Cardiac muscle cell (in vitro differentiated cells and primary cell): ENCODE measurements at regions not wholly inside any gene's neighbourhood (a gene's known extent, or its start where the extent isn't known, plus 50 kb on each side); places are given as distances from the start of the nearest gene placed in this dataset.
A peak's percentile ranks its signal among the peaks of the same experiment; 100 is the strongest.

ENCODE experiments used
- DNase-seq, 2 donors: peaks; one replicate each; pipeline versions ENCODE4 v3.0.0 to v3.0.0-alpha.2; 2010 to 2017; ENCODE audit warnings: low read depth in 1 of 2, low spot score in 1 of 2
- H3K27ac ChIP-seq: fragments of 200-600 bp; sonication (generic); 2 replicates; pipeline ENCODE4 v1.5.1; 2016
- H3K27me3 ChIP-seq: fragments of 200-600 bp; sonication (generic); 2 replicates; pipeline ENCODE4 v1.6.0; 2016; ENCODE audit warnings: control low read depth
- H3K36me3 ChIP-seq: fragments of 200-600 bp; sonication (generic); 2 replicates; pipeline ENCODE4 v1.5.1; 2016; ENCODE audit warnings: control low read depth
- H3K4me1 ChIP-seq: fragments of 200-600 bp; sonication (generic); 2 replicates; pipeline ENCODE4 v1.8.1; 2017; ENCODE audit warnings: low read depth, mild to moderate bottlenecking, mixed run types
- H3K4me3 ChIP-seq: fragments of 200-600 bp; sonication (generic); 2 replicates; pipeline ENCODE4 v1.5.1; 2016; ENCODE audit warnings: mild to moderate bottlenecking
- H3K9me3 ChIP-seq: fragments of 200-600 bp; sonication (generic); 2 replicates; pipeline ENCODE4 v1.5.1; 2017; ENCODE audit warnings: low read depth, mild to moderate bottlenecking, control low read depth
- TF ChIP-seq, protein P1 (sequence below): IDR thresholded peaks from 2 replicates; pipeline ENCODE4 v1.5.1; 2012; ENCODE audit warnings: low read depth, mild to moderate bottlenecking, low read length

DNA sequence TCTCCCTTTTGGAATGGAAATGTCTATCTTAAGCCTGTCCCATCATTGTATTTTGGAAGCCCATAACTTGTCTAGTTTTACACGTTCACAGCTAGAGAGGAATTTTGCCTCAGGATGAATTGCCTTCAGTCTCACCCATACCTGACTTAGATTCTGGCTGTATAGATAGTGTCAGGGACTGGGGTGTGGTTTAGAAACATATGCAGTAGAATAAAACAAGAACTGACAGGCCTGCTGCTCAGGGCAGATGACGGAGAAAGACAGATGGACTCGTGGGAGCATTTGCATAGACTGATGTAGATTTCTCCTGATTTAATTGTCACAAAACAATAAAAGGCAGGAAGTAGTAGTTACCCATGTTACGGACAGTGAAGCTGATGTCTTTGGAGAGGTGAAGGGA lies 166.7 kb downstream of the UCK2 start:
- no peaks in the 10 kb centered on the region for H3K36me3 ChIP-seq
- no peak overlapping the region for H3K4me3 ChIP-seq
- TF ChIP-seq, protein P1, sequence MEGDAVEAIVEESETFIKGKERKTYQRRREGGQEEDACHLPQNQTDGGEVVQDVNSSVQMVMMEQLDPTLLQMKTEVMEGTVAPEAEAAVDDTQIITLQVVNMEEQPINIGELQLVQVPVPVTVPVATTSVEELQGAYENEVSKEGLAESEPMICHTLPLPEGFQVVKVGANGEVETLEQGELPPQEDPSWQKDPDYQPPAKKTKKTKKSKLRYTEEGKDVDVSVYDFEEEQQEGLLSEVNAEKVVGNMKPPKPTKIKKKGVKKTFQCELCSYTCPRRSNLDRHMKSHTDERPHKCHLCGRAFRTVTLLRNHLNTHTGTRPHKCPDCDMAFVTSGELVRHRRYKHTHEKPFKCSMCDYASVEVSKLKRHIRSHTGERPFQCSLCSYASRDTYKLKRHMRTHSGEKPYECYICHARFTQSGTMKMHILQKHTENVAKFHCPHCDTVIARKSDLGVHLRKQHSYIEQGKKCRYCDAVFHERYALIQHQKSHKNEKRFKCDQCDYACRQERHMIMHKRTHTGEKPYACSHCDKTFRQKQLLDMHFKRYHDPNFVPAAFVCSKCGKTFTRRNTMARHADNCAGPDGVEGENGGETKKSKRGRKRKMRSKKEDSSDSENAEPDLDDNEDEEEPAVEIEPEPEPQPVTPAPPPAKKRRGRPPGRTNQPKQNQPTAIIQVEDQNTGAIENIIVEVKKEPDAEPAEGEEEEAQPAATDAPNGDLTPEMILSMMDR: no peak
- DNase-seq: no peak
- H3K27me3 ChIP-seq: no peaks in the 10 kb centered on the region
- H3K4me1 ChIP-seq: no peaks in the 10 kb centered on the region
- H3K9me3 ChIP-seq: no peaks in the 10 kb centered on the region
- H3K27ac ChIP-seq: no peak overlapping the region

DNA sequence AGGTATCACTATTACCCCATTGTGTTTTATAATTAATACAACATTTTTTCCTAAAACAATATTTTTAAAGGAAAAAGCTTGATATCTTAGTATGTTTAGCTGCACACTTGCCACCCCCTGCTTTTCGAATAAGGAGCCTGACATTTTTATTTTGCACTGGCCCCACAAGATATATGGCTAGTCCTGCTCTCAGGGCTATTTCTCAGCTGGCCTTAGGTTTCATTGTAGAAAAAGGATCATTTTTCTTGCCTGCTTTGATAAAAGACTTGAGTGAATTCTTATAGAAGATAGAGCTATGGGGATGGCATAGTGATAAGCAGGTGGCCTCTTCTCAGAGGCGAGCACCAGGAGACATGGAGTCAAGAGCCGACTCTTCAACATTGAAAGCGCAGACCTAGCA lies 167.0 kb downstream of the FAM78B start:
- Histone ChIP-seq H3K4me3 (no peak overlapping the region), H3K27ac (no peak overlapping the region), H3K36me3 (no peaks in the 10 kb centered on the region), H3K4me1 (no peaks in the 10 kb centered on the region), H3K27me3 (no peaks in the 10 kb centered on the region), H3K9me3 (no peaks in the 10 kb centered on the region)
- TF ChIP-seq, protein P1: no peak
- no peak for DNase-seq

DNA sequence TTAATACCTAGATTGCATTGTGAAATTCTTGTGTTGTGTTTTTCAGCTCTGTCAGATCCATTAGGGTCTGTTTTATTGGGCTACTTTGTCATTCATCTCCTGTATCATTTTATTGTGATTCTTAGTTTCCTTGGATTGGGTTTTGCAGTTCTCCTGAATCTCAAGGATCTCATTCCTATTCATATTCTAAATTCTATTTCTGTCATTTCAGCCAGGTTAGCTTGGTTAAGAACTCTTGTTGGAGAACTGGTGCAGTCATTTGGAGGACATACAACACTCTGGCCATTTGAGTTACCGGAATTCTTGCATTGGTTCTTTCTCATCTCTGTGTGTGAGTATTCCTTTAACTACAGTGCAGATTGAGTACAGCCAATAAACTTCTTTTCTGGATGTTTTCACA lies 159.6 kb downstream of the FAM78B start:
- no peak for DNase-seq
- TF ChIP-seq, protein P1: no peak
- peaks cover 2% of the 10 kb centered on the region for H3K27me3 ChIP-seq
- H3K4me1 ChIP-seq: no peaks in the 10 kb centered on the region
- no peak overlapping the region for H3K4me3 ChIP-seq
- H3K36me3 ChIP-seq: no peaks in the 10 kb centered on the region
- H3K9me3 ChIP-seq: no peaks in the 10 kb centered on the region
- no peak overlapping the region for H3K27ac ChIP-seq

DNA sequence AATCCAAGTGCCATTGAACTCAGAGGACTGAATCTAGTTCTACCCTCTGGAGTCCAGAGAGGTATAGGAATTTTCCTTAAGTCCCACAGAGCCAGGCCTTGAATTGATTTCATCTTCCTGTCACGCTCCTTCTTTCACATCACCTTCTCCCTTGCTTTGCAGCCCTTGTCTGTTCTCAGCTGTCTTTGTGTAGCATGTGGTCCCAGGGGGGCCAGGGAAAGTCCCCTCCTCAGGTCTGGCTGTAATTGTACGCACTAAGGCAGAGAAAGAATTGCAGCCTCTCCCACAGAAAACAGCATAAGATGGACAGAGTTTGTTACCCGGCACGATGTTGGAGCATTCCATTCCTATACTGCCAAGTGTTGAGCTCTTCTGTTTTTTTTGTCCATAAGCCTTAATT lies 153.6 kb downstream of the FAM78B start:
- Histone ChIP-seq H3K27me3 (peaks cover 4% of the 10 kb centered on the region), H3K27ac (no peak overlapping the region), H3K4me1 (no peaks in the 10 kb centered on the region), H3K4me3 (no peak overlapping the region), H3K9me3 (no peaks in the 10 kb centered on the region), H3K36me3 (no peaks in the 10 kb centered on the region)
- TF ChIP-seq, protein P1: no peak
- DNase-seq: no peak

DNA sequence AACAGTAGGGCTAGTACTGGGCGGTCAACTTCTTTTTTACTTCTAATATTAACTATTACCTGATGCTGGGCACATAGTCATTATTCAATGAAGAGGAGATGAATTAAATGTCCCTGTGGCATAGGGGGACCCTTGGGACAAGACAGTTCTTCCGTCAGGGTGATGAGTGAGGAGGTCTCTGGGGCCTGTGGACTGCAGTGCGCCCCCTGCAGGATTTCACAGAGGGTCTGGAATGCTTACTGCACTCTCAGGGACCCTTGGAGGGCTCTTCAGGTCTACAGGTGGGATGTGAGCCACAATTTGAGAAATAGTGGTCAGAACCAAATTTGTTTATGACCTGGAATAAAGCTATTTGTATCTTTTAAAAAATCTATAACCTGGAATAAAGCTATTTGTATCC lies 149.4 kb downstream of the FAM78B start:
- H3K36me3 ChIP-seq: no peaks in the 10 kb centered on the region
- TF ChIP-seq, protein P1: no peak
- H3K9me3 ChIP-seq: no peaks in the 10 kb centered on the region
- no peak overlapping the region for H3K4me3 ChIP-seq
- no peaks in the 10 kb centered on the region for H3K4me1 ChIP-seq
- no peak overlapping the region for H3K27ac ChIP-seq
- peak in 1 of 2 donors; percentile 11 for DNase-seq
- H3K27me3 ChIP-seq: peaks cover 6% of the 10 kb centered on the region
